ENCODE measurements at regions not wholly inside any gene's neighbourhood (a gene's known extent, or its start where the extent isn't known, plus 50 kb on each side); places are given as distances from the start of the nearest gene placed in this dataset.

DNA sequence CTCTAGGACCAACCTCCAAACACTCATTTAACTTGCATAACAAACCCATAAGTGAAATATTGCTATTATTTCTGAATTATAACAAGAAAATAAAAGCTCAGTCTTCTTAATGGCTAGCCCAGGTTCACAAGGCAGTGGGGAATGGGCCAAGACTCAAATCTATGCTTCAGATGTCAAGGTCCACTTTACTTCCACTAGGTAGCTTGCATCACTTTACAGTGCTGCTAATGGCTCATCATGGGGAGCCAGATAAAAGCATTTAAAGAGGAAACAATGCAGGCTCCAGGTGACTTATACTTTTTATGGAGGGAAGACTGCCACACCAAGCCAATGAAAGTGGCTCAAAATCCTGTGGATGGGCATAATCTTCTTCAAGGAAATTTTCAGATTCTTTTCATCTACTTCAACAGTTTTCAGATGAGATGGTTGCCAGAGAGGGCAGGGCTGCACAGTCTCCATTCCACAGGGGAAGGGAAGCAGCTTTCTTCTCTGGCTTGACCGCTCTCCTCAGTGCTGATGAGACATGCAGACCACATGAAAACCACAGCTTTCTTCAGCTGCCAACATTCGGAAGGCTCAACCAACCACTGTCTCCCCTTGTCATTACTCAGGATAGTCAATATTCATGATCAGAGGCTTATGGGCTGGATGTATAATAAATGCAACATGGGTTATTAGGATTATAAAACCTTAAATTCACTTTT is 361.9 kb upstream of the MEX3C start:
- in situ Hi-C loops (cut with HindIII; ENCODE audit: low sequenced_read_pairs) = no loop called here
- TF ChIP-seq, protein P1, sequence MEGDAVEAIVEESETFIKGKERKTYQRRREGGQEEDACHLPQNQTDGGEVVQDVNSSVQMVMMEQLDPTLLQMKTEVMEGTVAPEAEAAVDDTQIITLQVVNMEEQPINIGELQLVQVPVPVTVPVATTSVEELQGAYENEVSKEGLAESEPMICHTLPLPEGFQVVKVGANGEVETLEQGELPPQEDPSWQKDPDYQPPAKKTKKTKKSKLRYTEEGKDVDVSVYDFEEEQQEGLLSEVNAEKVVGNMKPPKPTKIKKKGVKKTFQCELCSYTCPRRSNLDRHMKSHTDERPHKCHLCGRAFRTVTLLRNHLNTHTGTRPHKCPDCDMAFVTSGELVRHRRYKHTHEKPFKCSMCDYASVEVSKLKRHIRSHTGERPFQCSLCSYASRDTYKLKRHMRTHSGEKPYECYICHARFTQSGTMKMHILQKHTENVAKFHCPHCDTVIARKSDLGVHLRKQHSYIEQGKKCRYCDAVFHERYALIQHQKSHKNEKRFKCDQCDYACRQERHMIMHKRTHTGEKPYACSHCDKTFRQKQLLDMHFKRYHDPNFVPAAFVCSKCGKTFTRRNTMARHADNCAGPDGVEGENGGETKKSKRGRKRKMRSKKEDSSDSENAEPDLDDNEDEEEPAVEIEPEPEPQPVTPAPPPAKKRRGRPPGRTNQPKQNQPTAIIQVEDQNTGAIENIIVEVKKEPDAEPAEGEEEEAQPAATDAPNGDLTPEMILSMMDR (IDR thresholded peaks at IDR 0.05; ENCODE audit: low read depth, low read length) = no peak
- no peak overlapping the region for H3K4me3 ChIP-seq (ENCODE audit: low read depth, low read length)
- DNase-seq (ENCODE audit: low read depth, low spot score) = peak; percentile 26

DNA sequence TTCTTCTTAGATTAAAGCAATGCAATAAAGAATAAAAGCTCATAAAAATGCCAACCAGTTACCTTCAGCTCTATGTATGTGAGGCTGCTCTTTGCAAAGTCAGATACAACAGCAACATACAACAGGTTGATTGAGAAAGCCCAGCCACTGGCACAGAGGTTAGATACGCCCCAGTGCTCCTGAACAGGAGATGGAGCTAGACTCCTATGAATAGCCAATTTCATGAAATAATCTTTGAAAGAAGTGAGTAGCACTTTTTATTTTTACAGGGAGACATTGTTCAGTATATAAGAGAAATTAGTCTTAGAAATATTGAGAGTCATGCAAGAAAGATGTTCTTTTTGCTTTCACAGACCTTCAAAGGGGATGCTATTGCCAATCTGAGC is 362.4 kb upstream of the MEX3C start:
- no peak for DNase-seq (ENCODE audit: low read depth, low spot score)
- no peak overlapping the region for H3K4me3 ChIP-seq (ENCODE audit: low read depth, low read length)
- in situ Hi-C loops (cut with HindIII; ENCODE audit: low sequenced_read_pairs) = no loop called here
- TF ChIP-seq, protein P1 (IDR thresholded peaks at IDR 0.05; ENCODE audit: low read depth, low read length) = no peak

DNA sequence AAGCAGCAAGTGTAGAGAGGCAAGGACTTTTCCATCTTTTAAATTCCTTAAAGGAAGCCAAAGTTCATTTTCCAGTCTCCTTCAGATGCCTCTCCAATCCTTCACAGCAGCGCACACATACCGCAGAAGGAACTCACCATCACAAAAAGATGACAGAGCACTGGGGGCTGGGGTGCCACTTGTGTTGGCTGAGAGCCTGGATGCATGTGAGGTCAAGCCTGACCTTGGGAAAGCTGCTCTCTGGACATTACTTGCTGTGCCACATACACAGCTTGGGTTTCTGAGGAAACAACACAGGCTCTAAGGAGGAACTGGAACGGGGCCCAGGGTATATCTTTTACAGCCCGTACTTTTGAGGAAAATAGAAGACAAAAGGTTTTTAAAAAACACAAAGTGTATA is 364.3 kb upstream of the MEX3C start:
- H3K4me3 ChIP-seq (ENCODE audit: low read depth, low read length) = no peak overlapping the region
- in situ Hi-C loops (cut with HindIII; ENCODE audit: low sequenced_read_pairs) = no loop called here
- TF ChIP-seq, protein P1 (IDR thresholded peaks at IDR 0.05; ENCODE audit: low read depth, low read length) = no peak
- no peak for DNase-seq (ENCODE audit: low read depth, low spot score)

DNA sequence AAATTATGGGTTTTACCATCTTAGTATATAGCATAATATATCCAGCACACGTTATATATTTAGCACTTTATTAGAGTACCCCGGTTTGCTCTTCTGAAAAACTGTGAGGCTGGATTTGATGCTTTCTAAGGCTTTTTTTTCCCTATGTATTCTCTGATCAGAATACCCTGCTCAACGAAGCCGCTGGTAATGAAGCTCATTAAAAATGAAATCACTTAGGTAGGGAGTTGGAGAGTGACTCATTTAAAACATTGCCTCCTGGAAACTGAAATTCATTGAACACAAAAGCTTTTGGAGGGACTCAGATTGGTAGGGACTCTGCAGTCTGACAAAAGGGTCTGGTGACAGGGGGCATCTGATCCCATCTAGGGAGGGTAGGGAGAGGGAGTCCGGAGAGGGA is 365.4 kb upstream of the MEX3C start:
- in situ Hi-C loops (cut with HindIII; ENCODE audit: low sequenced_read_pairs) = no loop called here

DNA sequence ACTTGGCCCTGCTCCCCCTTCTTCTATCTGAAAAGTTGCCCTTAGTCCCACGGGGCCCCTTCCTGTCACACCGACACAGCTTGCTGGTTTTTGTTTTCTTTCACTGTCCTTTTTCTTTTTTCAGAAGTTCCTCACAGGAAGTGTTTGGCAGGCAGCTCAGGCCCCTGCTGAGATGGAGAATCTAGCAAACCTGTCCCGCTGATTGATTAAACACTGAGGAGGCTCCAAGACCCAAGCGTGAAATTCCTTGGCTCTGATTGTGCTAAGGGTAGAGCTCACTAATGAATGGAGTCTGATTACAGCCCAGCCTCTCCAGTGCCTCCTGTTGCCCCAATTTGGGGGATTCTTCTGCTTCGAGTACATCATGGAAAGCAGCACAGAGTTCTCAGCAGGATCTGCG is 365.9 kb upstream of the MEX3C start:
- in situ Hi-C loops (cut with HindIII; ENCODE audit: low sequenced_read_pairs) = no loop called here

More for the DNA sequence above, 365.4 kb upstream of the MEX3C start:
- H3K4me3 ChIP-seq (ENCODE audit: low read depth, low read length) = no peak overlapping the region
- no peak for DNase-seq (ENCODE audit: low read depth, low spot score)
- TF ChIP-seq, protein P1 (IDR thresholded peaks at IDR 0.05; ENCODE audit: low read depth, low read length) = no peak

DNA sequence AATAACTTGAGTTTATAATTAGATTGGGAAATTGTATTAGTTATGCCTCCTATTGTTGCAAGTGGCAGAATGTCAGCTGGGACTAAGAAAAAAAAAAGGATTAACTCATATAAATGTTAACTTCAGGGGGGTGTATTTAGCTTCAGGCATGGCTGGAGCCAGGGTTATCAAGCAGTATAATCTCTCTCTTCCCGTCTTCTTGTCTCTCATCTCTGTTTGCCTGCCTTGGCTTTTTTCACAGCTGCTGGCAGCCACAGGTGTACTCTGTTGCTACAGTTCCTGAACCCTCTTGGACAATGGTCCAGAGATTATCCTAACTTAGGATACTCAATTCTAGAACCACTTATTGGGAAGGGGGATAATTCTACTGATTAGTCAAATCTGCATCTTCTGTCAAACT is 370.7 kb upstream of the MEX3C start:
- DNase-seq (ENCODE audit: low read depth, low spot score) = no peak
- TF ChIP-seq, protein P1 (IDR thresholded peaks at IDR 0.05; ENCODE audit: low read depth, low read length) = no peak
- no peak overlapping the region for H3K4me3 ChIP-seq (ENCODE audit: low read depth, low read length)
- in situ Hi-C loops (cut with HindIII; ENCODE audit: low sequenced_read_pairs) = no loop called here

More for the DNA sequence above, 365.9 kb upstream of the MEX3C start:
- TF ChIP-seq, protein P1 (IDR thresholded peaks at IDR 0.05; ENCODE audit: low read depth, low read length) = no peak
- no peak overlapping the region for H3K4me3 ChIP-seq (ENCODE audit: low read depth, low read length)
- DNase-seq (ENCODE audit: low read depth, low spot score) = no peak
